Natural killer cell treated with Interleukin-12 subunit alpha and Interleukin-12 subunit beta and Interleukin-15 and Interleukin-18, amount 100 ng/mL, for 72 hours (primary cell): ENCODE measurements at regions not wholly inside any gene's neighbourhood (a gene's known extent, or its start where the extent isn't known, plus 50 kb on each side); places are given as distances from the start of the nearest gene placed in this dataset.
A peak's percentile ranks its signal among the peaks of the same experiment; 100 is the strongest.

Source experiments
- ATAC-seq, 2 donors: fragments of 150-1000 bp; cut with Tn5 transposase in 1 of 2; sonication (Bioruptor Pico), chemical (Tn5 transposase) in 1 of 2; 2 replicates each; pipeline ENCODE4 v1.10.0; 2021
- DNase-seq: peaks from one replicate; pipeline ENCODE4 v3.0.0; 2022; ENCODE audit warnings: low spot score
- H3K27ac Mint-ChIP-seq, 2 donors: 1 replicate in 1 of 2; 2 replicates in 1 of 2; pipeline ENCODE4 v1.8.0; 2022; ENCODE audit warnings: mixed read lengths in 2 of 2, mild to moderate bottlenecking in 1 of 2, moderate library complexity in 1 of 2
- H3K27me3 Mint-ChIP-seq, 2 donors: 1 replicate in 1 of 2; 2 replicates in 1 of 2; pipeline ENCODE4 v1.8.0; 2022; ENCODE audit warnings: mixed read lengths in 2 of 2
- H3K36me3 Mint-ChIP-seq: one replicate; pipeline ENCODE4 v1.8.0; 2022; ENCODE audit warnings: mixed read lengths
- H3K4me1 Mint-ChIP-seq, 2 donors: 1 replicate in 1 of 2; 2 replicates in 1 of 2; pipeline ENCODE4 v1.8.0; 2022; ENCODE audit warnings: low read depth in 2 of 2, mixed read lengths in 2 of 2, mild to moderate bottlenecking in 1 of 2
- H3K4me3 Mint-ChIP-seq: one replicate; pipeline ENCODE4 v1.8.0; 2022; ENCODE audit warnings: mixed read lengths
- H3K9me3 Mint-ChIP-seq: 2 replicates; pipeline ENCODE4 v1.8.0; 2022; ENCODE audit warnings: mixed read lengths

- H3K4me3 Mint-ChIP-seq: peak overlapping the region; percentile 40
These were observed 158.6 kb upstream of the RBMS1 start for GRCh38 chr2:160652236-160652635.

GRCh38 chr2:160657196-160657595 is 163.6 kb upstream of the RBMS1 start:
- Mint-ChIP-seq H3K27ac (no peak overlapping the region), H3K4me1 (peaks cover 9% of the 10 kb centered on the region in 2 donors), H3K4me3 (no peak overlapping the region), H3K27me3 (peaks cover 23 to 30% of the 10 kb centered on the region in 2 donors), H3K36me3 (no peaks in the 10 kb centered on the region), H3K9me3 (no peaks in the 10 kb centered on the region)
- DNase-seq (no peak), ATAC-seq (no peak)

More at GRCh38 chr2:160652236-160652635, 158.6 kb upstream of the RBMS1 start:
- Mint-ChIP-seq H3K27ac (peak overlapping the region; percentile 9 to 12), H3K9me3 (no peaks in the 10 kb centered on the region), H3K27me3 (peaks cover 7 to 12% of the 10 kb centered on the region in 2 donors), H3K36me3 (no peaks in the 10 kb centered on the region), H3K4me1 (peaks cover 11 to 18% of the 10 kb centered on the region in 2 donors)
- peak; percentile 90 to 92 for ATAC-seq
- peak; percentile 64 for DNase-seq

- H3K9me3 Mint-ChIP-seq: no peaks in the 10 kb centered on the region
- H3K36me3 Mint-ChIP-seq: no peaks in the 10 kb centered on the region
- no peak overlapping the region for H3K27ac Mint-ChIP-seq
- H3K27me3 Mint-ChIP-seq: peaks cover 23 to 30% of the 10 kb centered on the region in 2 donors
- H3K4me3 Mint-ChIP-seq: no peak overlapping the region
- ATAC-seq (no peak), DNase-seq (no peak)
- no peaks in the 10 kb centered on the region for H3K4me1 Mint-ChIP-seq
These were observed 165.2 kb upstream of the RBMS1 start for GRCh38 chr2:160658851-160659250.

GRCh38 chr2:160660741-160661140 is 167.1 kb upstream of the RBMS1 start:
- DNase-seq (no peak), ATAC-seq (no peak)
- no peak overlapping the region for H3K27ac Mint-ChIP-seq
- no peaks in the 10 kb centered on the region for H3K9me3 Mint-ChIP-seq
- peaks cover 25 to 30% of the 10 kb centered on the region in 2 donors for H3K27me3 Mint-ChIP-seq
- peaks cover 5 to 8% of the 10 kb centered on the region in 2 donors for H3K4me1 Mint-ChIP-seq
- no peaks in the 10 kb centered on the region for H3K36me3 Mint-ChIP-seq
- no peak overlapping the region for H3K4me3 Mint-ChIP-seq

GRCh38 chr2:160664603-160665140 is 171.1 kb upstream of the RBMS1 start:
- H3K4me3 Mint-ChIP-seq: no peak overlapping the region
- peaks cover 0 to 4% of the 10 kb centered on the region in 2 donors for H3K27me3 Mint-ChIP-seq
- no peaks in the 10 kb centered on the region for H3K9me3 Mint-ChIP-seq
- ATAC-seq (no peak), DNase-seq (no peak)
- H3K36me3 Mint-ChIP-seq: no peaks in the 10 kb centered on the region
- H3K4me1 Mint-ChIP-seq: peaks cover 15 to 26% of the 10 kb centered on the region in 2 donors
- no peak overlapping the region for H3K27ac Mint-ChIP-seq

GRCh38 chr2:160666154-160667060 is 172.8 kb upstream of the RBMS1 start:
- no peaks in the 10 kb centered on the region for H3K36me3 Mint-ChIP-seq
- H3K9me3 Mint-ChIP-seq: no peaks in the 10 kb centered on the region
- peaks cover under 1 to 2% of the 10 kb centered on the region in 2 donors for H3K27me3 Mint-ChIP-seq
- ATAC-seq: peak; percentile 69 to 91
- no peak overlapping the region for H3K27ac Mint-ChIP-seq
- peaks cover 15 to 26% of the 10 kb centered on the region in 2 donors for H3K4me1 Mint-ChIP-seq
- no peak for DNase-seq
- peak overlapping the region; percentile 50 for H3K4me3 Mint-ChIP-seq

GRCh38 chr2:160667811-160668210 is 174.2 kb upstream of the RBMS1 start:
- no peak for DNase-seq
- no peak overlapping the region for H3K27ac Mint-ChIP-seq
- H3K9me3 Mint-ChIP-seq: no peaks in the 10 kb centered on the region
- ATAC-seq: no peak
- peaks cover 15 to 26% of the 10 kb centered on the region in 2 donors for H3K4me1 Mint-ChIP-seq
- no peak overlapping the region for H3K4me3 Mint-ChIP-seq
- peaks cover 2 to 8% of the 10 kb centered on the region in 2 donors for H3K27me3 Mint-ChIP-seq
- no peaks in the 10 kb centered on the region for H3K36me3 Mint-ChIP-seq

GRCh38 chr2:160670618-160671017 is 177.0 kb upstream of the RBMS1 start:
- Mint-ChIP-seq H3K27ac (no peak overlapping the region), H3K9me3 (no peaks in the 10 kb centered on the region)
- no peak for ATAC-seq

GRCh38 chr2:160672211-160672610 is 178.6 kb upstream of the RBMS1 start:
- Mint-ChIP-seq H3K4me3 (no peak overlapping the region), H3K9me3 (no peaks in the 10 kb centered on the region), H3K4me1 (peaks cover 0 to 4% of the 10 kb centered on the region in 2 donors), H3K36me3 (no peaks in the 10 kb centered on the region), H3K27ac (no peak overlapping the region), H3K27me3 (peaks cover 2 to 8% of the 10 kb centered on the region in 2 donors)
- no peak for DNase-seq
- no peak for ATAC-seq

More at GRCh38 chr2:160670618-160671017, 177.0 kb upstream of the RBMS1 start:
- no peak overlapping the region for H3K4me3 Mint-ChIP-seq
- no peak for DNase-seq
- H3K36me3 Mint-ChIP-seq: no peaks in the 10 kb centered on the region
- H3K27me3 Mint-ChIP-seq: peaks cover 2 to 8% of the 10 kb centered on the region in 2 donors
- H3K4me1 Mint-ChIP-seq: peaks cover 10 to 19% of the 10 kb centered on the region in 2 donors

- H3K27me3 Mint-ChIP-seq: peaks cover 2 to 8% of the 10 kb centered on the region in 2 donors
- H3K36me3 Mint-ChIP-seq: no peaks in the 10 kb centered on the region
- no peak overlapping the region for H3K4me3 Mint-ChIP-seq
- H3K9me3 Mint-ChIP-seq: no peaks in the 10 kb centered on the region
- DNase-seq (no peak), ATAC-seq (no peak)
- H3K27ac Mint-ChIP-seq: no peak overlapping the region
- no peaks in the 10 kb centered on the region for H3K4me1 Mint-ChIP-seq
These were observed 180.6 kb upstream of the RBMS1 start for GRCh38 chr2:160674146-160674750.

GRCh38 chr2:160679686-160680085 is 186.1 kb upstream of the RBMS1 start:
- H3K27me3 Mint-ChIP-seq: peaks cover 14 to 26% of the 10 kb centered on the region in 2 donors
- ATAC-seq (no peak), DNase-seq (no peak)
- H3K4me3 Mint-ChIP-seq: no peak overlapping the region
- no peaks in the 10 kb centered on the region for H3K4me1 Mint-ChIP-seq
- no peaks in the 10 kb centered on the region for H3K36me3 Mint-ChIP-seq
- H3K27ac Mint-ChIP-seq: no peak overlapping the region
- H3K9me3 Mint-ChIP-seq: no peaks in the 10 kb centered on the region

GRCh38 chr2:160680294-160680693 is 186.7 kb upstream of the RBMS1 start:
- Mint-ChIP-seq H3K27ac (no peak overlapping the region), H3K36me3 (no peaks in the 10 kb centered on the region), H3K4me1 (no peaks in the 10 kb centered on the region), H3K4me3 (no peak overlapping the region), H3K9me3 (no peaks in the 10 kb centered on the region), H3K27me3 (peaks cover 14 to 29% of the 10 kb centered on the region in 2 donors)
- DNase-seq (no peak), ATAC-seq (no peak)

- no peaks in the 10 kb centered on the region for H3K4me1 Mint-ChIP-seq
- H3K36me3 Mint-ChIP-seq: no peaks in the 10 kb centered on the region
- no peak overlapping the region for H3K27ac Mint-ChIP-seq
- no peak overlapping the region for H3K4me3 Mint-ChIP-seq
- H3K27me3 Mint-ChIP-seq: peaks cover 14 to 35% of the 10 kb centered on the region in 2 donors
- no peak for ATAC-seq
- H3K9me3 Mint-ChIP-seq: no peaks in the 10 kb centered on the region
- DNase-seq: no peak
These were observed 187.4 kb upstream of the RBMS1 start for GRCh38 chr2:160680974-160681373.

GRCh38 chr2:160683206-160683605 is 189.6 kb upstream of the RBMS1 start:
- DNase-seq (no peak), ATAC-seq (no peak)
- Mint-ChIP-seq H3K4me1 (no peaks in the 10 kb centered on the region), H3K27ac (no peak overlapping the region), H3K9me3 (no peaks in the 10 kb centered on the region), H3K27me3 (peaks cover 14 to 35% of the 10 kb centered on the region in 2 donors), H3K4me3 (no peak overlapping the region), H3K36me3 (no peaks in the 10 kb centered on the region)
